DND-41 (cell line): ENCODE measurements at regions not wholly inside any gene's neighbourhood (a gene's known extent, or its start where the extent isn't known, plus 50 kb on each side); places are given as distances from the start of the nearest gene placed in this dataset.

ENCODE experiments used
- CTCF ChIP-seq: IDR thresholded peaks from 2 replicates; pipeline ENCODE4 v1.5.1; 2012; ENCODE audit warnings: borderline replicate concordance, low read length, moderate library complexity, mild to moderate bottlenecking; ENCODE audit not compliant: poor library complexity, severe bottlenecking; ENCODE audit errors: extremely low read depth
- EZH2 ChIP-seq: IDR thresholded peaks from 3 replicates; pipeline ENCODE4 v1.6.1; 2012; ENCODE audit warnings: borderline replicate concordance, low read depth, mild to moderate bottlenecking, moderate library complexity, low read length, inconsistent platforms; ENCODE audit not compliant: severe bottlenecking

- TF ChIP-seq CTCF (no peak), EZH2 (no peak)
Measured at GRCh38 chr1:50278410-50278809, 144.8 kb downstream of the DMRTA2 start.
